WTC11 (cell line): ENCODE measurements at regions not wholly inside any gene's neighbourhood (a gene's known extent, or its start where the extent isn't known, plus 50 kb on each side); places are given as distances from the start of the nearest gene placed in this dataset.

Experiments used
- ATAC-seq: fragments of 200-7000 bp; cut with Tn5 transposase; 2 replicates; pipeline ENCODE4 v1.10.0; 2021; ENCODE audit warnings: mild to moderate bottlenecking, moderate library complexity
- CTCF ChIA-PET: fragments of 300-600 bp; sonication (Branson Sonifier 250); formaldehyde crosslinking; loops from one replicate; lab custom pipeline; 2021; ENCODE audit warnings: antibody characterized with exemption; lab: Charles Lee
- POLR2A ChIA-PET: fragments of 350-600 bp; sonication (Branson Sonifier 250); formaldehyde crosslinking; loops from one replicate; lab custom pipeline; 2021; ENCODE audit warnings: antibody characterized with exemption; lab: Charles Lee
- DNase-seq: peaks from one replicate; pipeline ENCODE4 v3.0.0; 2021; ENCODE audit warnings: low spot score
- H3K27ac Mint-ChIP-seq: 2 replicates; pipeline ENCODE4 v1.8.0; 2021; ENCODE audit warnings: mixed read lengths
- H3K27me3 Mint-ChIP-seq: 2 replicates; pipeline ENCODE4 v1.8.0; 2021; ENCODE audit warnings: low read depth, mild to moderate bottlenecking, moderate library complexity, mixed read lengths
- H3K36me3 Mint-ChIP-seq: 2 replicates; pipeline ENCODE4 v1.8.0; 2021; ENCODE audit warnings: mixed read lengths
- H3K4me1 Mint-ChIP-seq: 2 replicates; pipeline ENCODE4 v1.8.0; 2022; ENCODE audit warnings: mixed read lengths
- H3K4me3 Mint-ChIP-seq: 2 replicates; pipeline ENCODE4 v1.8.0; 2021; ENCODE audit warnings: mild to moderate bottlenecking, moderate library complexity, mixed read lengths
- H3K9me3 Mint-ChIP-seq: 2 replicates; pipeline ENCODE4 v1.8.0; 2021; ENCODE audit warnings: mixed read lengths
- AFF4 ChIP-seq: sonication (generic); formaldehyde crosslinking; IDR thresholded peaks from 2 replicates; pipeline ENCODE4 v1.8.1; 2023; ENCODE audit warnings: mild to moderate bottlenecking, missing genetic modification reagents, borderline replicate concordance
- ATF3 ChIP-seq: sonication (generic); formaldehyde crosslinking; conservative IDR thresholded peaks from 2 replicates; pipeline ENCODE4 v1.8.1; 2022; ENCODE audit warnings: mild to moderate bottlenecking, missing genetic modification reagents
- ATF6 ChIP-seq: sonication (generic); formaldehyde crosslinking; IDR thresholded peaks from 2 replicates; pipeline ENCODE4 v1.8.1; 2023; ENCODE audit warnings: mild to moderate bottlenecking, missing genetic modification reagents
- CBFB ChIP-seq: sonication (generic); formaldehyde crosslinking; IDR thresholded peaks from 2 replicates; pipeline ENCODE4 v1.8.1; 2022; ENCODE audit warnings: mild to moderate bottlenecking, low read depth, missing genetic modification reagents
- E2F4 ChIP-seq: sonication (generic); formaldehyde crosslinking; IDR thresholded peaks from 2 replicates; pipeline ENCODE4 v1.8.1; 2022; ENCODE audit warnings: low read depth, mild to moderate bottlenecking, moderate library complexity, missing genetic modification reagents, borderline replicate concordance
- ESRRA ChIP-seq: sonication (generic); formaldehyde crosslinking; IDR thresholded peaks from 2 replicates; pipeline ENCODE4 v1.8.1; 2022; ENCODE audit warnings: mild to moderate bottlenecking, missing genetic modification reagents, borderline replicate concordance
- GABPB1 ChIP-seq: sonication (generic); formaldehyde crosslinking; IDR thresholded peaks from 2 replicates; pipeline ENCODE4 v1.8.1; 2023; ENCODE audit warnings: mild to moderate bottlenecking, missing genetic modification reagents
- IRF1 ChIP-seq: sonication (generic); formaldehyde crosslinking; IDR thresholded peaks from 2 replicates; pipeline ENCODE4 v1.8.0; 2023; ENCODE audit warnings: missing genetic modification reagents
- MLX ChIP-seq: sonication (generic); formaldehyde crosslinking; IDR thresholded peaks from 2 replicates; pipeline ENCODE4 v1.8.1; 2023; ENCODE audit warnings: mild to moderate bottlenecking, missing genetic modification reagents, moderate library complexity
- NFATC4 ChIP-seq: fragments of 250-450 bp; sonication (Bioruptor Pico); IDR thresholded peaks from 2 replicates; pipeline ENCODE4 v1.9.0; 2021; ENCODE audit warnings: mild to moderate bottlenecking
- NR1H2 ChIP-seq: sonication (generic); formaldehyde crosslinking; IDR thresholded peaks from 2 replicates; pipeline ENCODE4 v1.9.0; 2021; ENCODE audit warnings: mild to moderate bottlenecking, moderate library complexity, missing genetic modification reagents
- PRDM15 ChIP-seq: sonication (generic); formaldehyde crosslinking; IDR thresholded peaks from 2 replicates; pipeline ENCODE4 v1.8.0; 2022; ENCODE audit warnings: missing genetic modification reagents
- SMAD3 ChIP-seq: sonication (generic); formaldehyde crosslinking; IDR thresholded peaks from 2 replicates; pipeline ENCODE4 v1.8.0; 2022; ENCODE audit warnings: missing genetic modification reagents, mild to moderate bottlenecking, borderline replicate concordance
- SP1 ChIP-seq: sonication (generic); formaldehyde crosslinking; conservative IDR thresholded peaks from 2 replicates; pipeline ENCODE4 v1.8.1; 2022; ENCODE audit warnings: missing genetic modification reagents
- TEAD4 ChIP-seq: sonication (generic); formaldehyde crosslinking; IDR thresholded peaks from 2 replicates; pipeline ENCODE4 v1.8.0; 2022; ENCODE audit warnings: mild to moderate bottlenecking, missing genetic modification reagents
- USF2 ChIP-seq: sonication (generic); formaldehyde crosslinking; IDR thresholded peaks from 2 replicates; pipeline ENCODE4 v1.8.1; 2023; ENCODE audit warnings: mild to moderate bottlenecking, missing genetic modification reagents, moderate library complexity
- ZMAT4 ChIP-seq: fragments of 250-450 bp; sonication (Bioruptor Pico); IDR thresholded peaks from 2 replicates; pipeline ENCODE4 v1.9.0; 2021; ENCODE audit warnings: mild to moderate bottlenecking
- ZNF416 ChIP-seq: fragments of 250-450 bp; sonication (Bioruptor Pico); IDR thresholded peaks from 2 replicates; pipeline ENCODE4 v1.9.0; 2021; ENCODE audit warnings: mild to moderate bottlenecking, inconsistent platforms
- ZNF423 ChIP-seq: fragments of 250-450 bp; sonication (Bioruptor Pico); IDR thresholded peaks from 2 replicates; pipeline ENCODE4 v2.1.2; 2022; ENCODE audit warnings: mild to moderate bottlenecking, moderate library complexity
- ZNF671 ChIP-seq: fragments of 250-450 bp; sonication (Bioruptor Pico); IDR thresholded peaks from 2 replicates; pipeline ENCODE4 v1.8.0; 2021; ENCODE audit warnings: mild to moderate bottlenecking

- no peaks in the 10 kb centered on the region for H3K4me1 Mint-ChIP-seq
- POLR2A ChIA-PET, result no interaction called here
- H3K27ac Mint-ChIP-seq, result no peak overlapping the region
- H3K36me3 Mint-ChIP-seq, result no peaks in the 10 kb centered on the region
- ATAC-seq (no peak), DNase-seq (no peak)
- H3K9me3 Mint-ChIP-seq, result no peaks in the 10 kb centered on the region
- H3K4me3 Mint-ChIP-seq, result no peak overlapping the region
- no peak for TF ChIP-seq ZMAT4 (CRISPR knock-in tag)
- no peak for TF ChIP-seq GABPB1 (CRISPR knock-in tag)
- TF ChIP-seq ESRRA (CRISPR knock-in tag), result no peak
- no peak for TF ChIP-seq ZNF416 (CRISPR knock-in tag)
- no peak for TF ChIP-seq NFATC4
- TF ChIP-seq E2F4 (CRISPR knock-in tag), result no peak
- TF ChIP-seq PRDM15 (CRISPR knock-in tag), result no peak
- TF ChIP-seq CBFB (CRISPR knock-in tag), result no peak
- TF ChIP-seq ZNF671 (CRISPR knock-in tag), result no peak
- no peak for TF ChIP-seq AFF4 (CRISPR knock-in tag)
- TF ChIP-seq ZNF423 (CRISPR knock-in tag), result no peak
- H3K27me3 Mint-ChIP-seq, result no peaks in the 10 kb centered on the region
- CTCF ChIA-PET, result no interaction called here
Measured at GRCh38 chr18:41545091-41545888, 409.7 kb upstream of the PIK3C3 start.

- no peak for DNase-seq
- no peak overlapping the region for H3K4me3 Mint-ChIP-seq
- no peak for ATAC-seq
- no peak overlapping the region; the same call in 1 of the 2 replicates for H3K27ac Mint-ChIP-seq
- CTCF ChIA-PET, result no interaction called here
- H3K4me1 Mint-ChIP-seq, result no peaks in the 10 kb centered on the region
- POLR2A ChIA-PET, result no interaction called here
- H3K27me3 Mint-ChIP-seq, result no peaks in the 10 kb centered on the region
- H3K36me3 Mint-ChIP-seq, result no peaks in the 10 kb centered on the region
- no peaks in the 10 kb centered on the region for H3K9me3 Mint-ChIP-seq
- TF ChIP-seq ATF6 (CRISPR knock-in tag) (no peak), MLX (CRISPR knock-in tag) (no peak), IRF1 (no peak), SMAD3 (no peak), NR1H2 (no peak), TEAD4 (CRISPR knock-in tag) (no peak), ATF3 (CRISPR knock-in tag) (no peak), USF2 (CRISPR knock-in tag) (no peak), GABPB1 (CRISPR knock-in tag) (no peak), SP1 (CRISPR knock-in tag) (no peak)
Measured at GRCh38 chr18:41543815-41544214, 411.2 kb upstream of the PIK3C3 start.
